ENCODE measurements at regions not wholly inside any gene's neighbourhood (a gene's known extent, or its start where the extent isn't known, plus 50 kb on each side); places are given as distances from the start of the nearest gene placed in this dataset.

- no peak overlapping the region for H3K27ac ChIP-seq
- H3K9me3 ChIP-seq: no peaks in the 10 kb centered on the region
- no peaks in the 10 kb centered on the region for H3K4me1 ChIP-seq
- H3K4me3 ChIP-seq: no peak overlapping the region
- no peaks in the 10 kb centered on the region for H3K27me3 ChIP-seq
- intact Hi-C loops (cut with DNase I; ENCODE audit: low total_unique reads): no loop called here
- no peaks in the 10 kb centered on the region for H3K36me3 ChIP-seq
- DNase-seq: no peak
- TF ChIP-seq, protein P1, sequence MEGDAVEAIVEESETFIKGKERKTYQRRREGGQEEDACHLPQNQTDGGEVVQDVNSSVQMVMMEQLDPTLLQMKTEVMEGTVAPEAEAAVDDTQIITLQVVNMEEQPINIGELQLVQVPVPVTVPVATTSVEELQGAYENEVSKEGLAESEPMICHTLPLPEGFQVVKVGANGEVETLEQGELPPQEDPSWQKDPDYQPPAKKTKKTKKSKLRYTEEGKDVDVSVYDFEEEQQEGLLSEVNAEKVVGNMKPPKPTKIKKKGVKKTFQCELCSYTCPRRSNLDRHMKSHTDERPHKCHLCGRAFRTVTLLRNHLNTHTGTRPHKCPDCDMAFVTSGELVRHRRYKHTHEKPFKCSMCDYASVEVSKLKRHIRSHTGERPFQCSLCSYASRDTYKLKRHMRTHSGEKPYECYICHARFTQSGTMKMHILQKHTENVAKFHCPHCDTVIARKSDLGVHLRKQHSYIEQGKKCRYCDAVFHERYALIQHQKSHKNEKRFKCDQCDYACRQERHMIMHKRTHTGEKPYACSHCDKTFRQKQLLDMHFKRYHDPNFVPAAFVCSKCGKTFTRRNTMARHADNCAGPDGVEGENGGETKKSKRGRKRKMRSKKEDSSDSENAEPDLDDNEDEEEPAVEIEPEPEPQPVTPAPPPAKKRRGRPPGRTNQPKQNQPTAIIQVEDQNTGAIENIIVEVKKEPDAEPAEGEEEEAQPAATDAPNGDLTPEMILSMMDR (IDR thresholded peaks at IDR 0.05): no peak
Observed at GRCh38 chr9:107933516-107933915, 443.9 kb upstream of the KLF4 start.

- TF ChIP-seq, protein P1 (IDR thresholded peaks at IDR 0.05): no peak
- intact Hi-C loops (cut with DNase I; ENCODE audit: low total_unique reads): no loop called here
- no peaks in the 10 kb centered on the region for H3K27me3 ChIP-seq
- no peaks in the 10 kb centered on the region for H3K9me3 ChIP-seq
- H3K27ac ChIP-seq: no peak overlapping the region
- H3K4me1 ChIP-seq: no peaks in the 10 kb centered on the region
- DNase-seq: no peak
- no peaks in the 10 kb centered on the region for H3K36me3 ChIP-seq
- no peak overlapping the region for H3K4me3 ChIP-seq
Observed at GRCh38 chr9:107933097-107933496, 443.5 kb upstream of the KLF4 start.

GRCh38 chr9:107932601-107933000 lies 443.0 kb upstream of the KLF4 start:
- no peak overlapping the region for H3K27ac ChIP-seq
- TF ChIP-seq, protein P1 (IDR thresholded peaks at IDR 0.05): no peak
- no peaks in the 10 kb centered on the region for H3K27me3 ChIP-seq
- H3K36me3 ChIP-seq: no peaks in the 10 kb centered on the region
- no peak for DNase-seq
- no peaks in the 10 kb centered on the region for H3K9me3 ChIP-seq
- H3K4me1 ChIP-seq: no peaks in the 10 kb centered on the region
- intact Hi-C loops (cut with DNase I; ENCODE audit: low total_unique reads): no loop called here
- no peak overlapping the region for H3K4me3 ChIP-seq

- Histone ChIP-seq H3K36me3 (no peaks in the 10 kb centered on the region), H3K4me3 (no peak overlapping the region), H3K27me3 (no peaks in the 10 kb centered on the region), H3K9me3 (no peaks in the 10 kb centered on the region), H3K27ac (no peak overlapping the region), H3K4me1 (no peaks in the 10 kb centered on the region)
- TF ChIP-seq, protein P1 (IDR thresholded peaks at IDR 0.05): no peak
- no peak for DNase-seq
- intact Hi-C loops (cut with DNase I; ENCODE audit: low total_unique reads): no loop called here
Observed at GRCh38 chr9:107932046-107932445, 442.5 kb upstream of the KLF4 start.

DNA sequence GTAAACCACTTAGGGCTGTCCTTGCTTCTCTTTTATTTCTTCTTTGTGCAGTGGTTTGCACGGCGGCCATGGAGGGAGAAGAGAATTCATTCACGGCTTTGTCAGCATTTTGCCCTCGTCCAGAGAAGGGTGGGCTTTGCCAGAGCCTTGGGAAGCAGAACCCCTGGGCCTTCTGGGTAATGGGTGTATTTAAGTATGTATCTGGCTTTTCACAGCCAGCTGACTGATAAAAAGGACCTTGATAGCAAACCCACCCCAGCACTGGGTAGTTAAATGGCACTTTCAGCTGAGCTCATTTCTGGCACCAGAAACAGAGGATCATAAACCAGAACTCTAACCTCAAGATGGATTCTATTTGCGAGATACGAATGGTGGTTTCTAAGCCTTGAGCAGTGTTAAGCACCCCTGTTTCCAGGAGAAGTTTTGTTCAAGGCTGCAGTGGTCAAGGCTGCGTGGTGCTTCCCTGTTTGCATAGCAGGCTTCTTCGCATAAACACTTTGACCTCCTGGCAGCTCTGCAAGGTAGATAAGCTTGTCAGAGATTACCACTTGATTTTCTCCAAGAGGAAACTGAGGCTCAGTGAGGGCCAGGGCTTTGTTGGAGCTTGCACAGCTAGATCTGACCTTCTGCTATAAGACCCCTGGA lies 441.6 kb upstream of the KLF4 start:
- no peaks in the 10 kb centered on the region for H3K9me3 ChIP-seq
- TF ChIP-seq, protein P1 (IDR thresholded peaks at IDR 0.05): no peak
- H3K36me3 ChIP-seq: no peaks in the 10 kb centered on the region
- no peak overlapping the region for H3K27ac ChIP-seq
- no peak overlapping the region for H3K4me3 ChIP-seq
- no peak for DNase-seq
- no peaks in the 10 kb centered on the region for H3K4me1 ChIP-seq
- H3K27me3 ChIP-seq: no peaks in the 10 kb centered on the region
- intact Hi-C loops (cut with DNase I; ENCODE audit: low total_unique reads): no loop called here

GRCh38 chr9:107929443-107929842 lies 439.9 kb upstream of the KLF4 start:
- Histone ChIP-seq H3K9me3 (no peaks in the 10 kb centered on the region), H3K4me1 (no peaks in the 10 kb centered on the region), H3K4me3 (no peak overlapping the region), H3K27ac (no peak overlapping the region), H3K36me3 (no peaks in the 10 kb centered on the region), H3K27me3 (no peaks in the 10 kb centered on the region)
- TF ChIP-seq, protein P1 (IDR thresholded peaks at IDR 0.05): no peak
- peak; percentile 80 to 81 for DNase-seq
- intact Hi-C loops (cut with DNase I; ENCODE audit: low total_unique reads): no loop called here
